WERI-Rb-1 (cell line): ENCODE measurements at regions not wholly inside any gene's neighbourhood (a gene's known extent, or its start where the extent isn't known, plus 50 kb on each side); places are given as distances from the start of the nearest gene placed in this dataset.

Source experiments
- DNase-seq: peaks from one replicate; pipeline ENCODE4 v3.0.0-alpha.2; 2020
- H3K27ac ChIP-seq: fragments of 250-450 bp; sonication (Bioruptor Pico); 2 replicates; pipeline ENCODE4 v1.5.1; 2020; ENCODE audit warnings: mild to moderate bottlenecking, moderate library complexity
- H3K27me3 ChIP-seq: fragments of 250-450 bp; sonication (Bioruptor Pico); 2 replicates; pipeline ENCODE4 v1.5.1; 2021; ENCODE audit warnings: mild to moderate bottlenecking, low read depth, moderate library complexity; ENCODE audit not compliant: insufficient read depth, severe bottlenecking
- H3K36me3 ChIP-seq: fragments of 250-450 bp; sonication (Bioruptor Pico); 2 replicates; pipeline ENCODE4 v1.5.1; 2020; ENCODE audit warnings: mild to moderate bottlenecking, moderate library complexity
- H3K4me3 ChIP-seq: 2 replicates; pipeline ENCODE4 v1.5.1; 2011; ENCODE audit warnings: low read depth, mild to moderate bottlenecking, control low read depth, low read length
- H3K9me3 ChIP-seq: fragments of 250-450 bp; sonication (Bioruptor Pico); 2 replicates; pipeline ENCODE4 v1.5.1; 2021; ENCODE audit warnings: mild to moderate bottlenecking, moderate library complexity; ENCODE audit not compliant: severe bottlenecking
- TF ChIP-seq, protein P1 (sequence below): IDR thresholded peaks from 2 replicates; pipeline ENCODE4 v1.5.1; 2011; ENCODE audit warnings: low read depth, mild to moderate bottlenecking, control low read depth, inconsistent platforms, low read length

DNA sequence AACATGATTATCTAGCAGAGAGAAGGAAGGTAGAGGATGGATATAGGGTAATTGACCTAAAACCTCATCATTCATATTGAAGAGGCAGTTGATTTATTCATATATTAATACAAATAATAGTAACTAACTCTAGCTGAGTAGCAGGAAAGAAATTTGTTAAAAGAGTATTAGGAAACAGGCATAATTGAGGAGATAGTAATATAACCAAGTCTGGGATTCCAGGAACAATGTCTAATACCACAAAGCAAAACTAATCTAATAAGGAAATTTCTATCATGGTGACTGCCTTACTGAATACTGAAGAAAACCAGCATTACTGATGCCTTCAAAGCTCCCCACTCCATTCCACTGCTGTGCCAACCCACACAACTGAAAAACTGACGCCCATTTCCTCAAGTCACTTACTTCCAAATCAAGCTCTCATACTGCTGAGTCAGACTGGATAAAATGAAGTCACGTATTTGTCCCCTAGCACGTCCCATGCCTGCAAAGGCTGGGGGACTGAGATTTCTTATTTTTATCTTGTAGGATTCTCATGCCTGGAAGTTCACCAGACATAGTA is 153.9 kb downstream of the SMC2 start:
- Histone ChIP-seq H3K4me3 (no peak overlapping the region), H3K27me3 (no peaks in the 10 kb centered on the region), H3K36me3 (no peaks in the 10 kb centered on the region), H3K27ac (no peak overlapping the region), H3K9me3 (no peaks in the 10 kb centered on the region)
- DNase-seq: no peak
- TF ChIP-seq, protein P1, sequence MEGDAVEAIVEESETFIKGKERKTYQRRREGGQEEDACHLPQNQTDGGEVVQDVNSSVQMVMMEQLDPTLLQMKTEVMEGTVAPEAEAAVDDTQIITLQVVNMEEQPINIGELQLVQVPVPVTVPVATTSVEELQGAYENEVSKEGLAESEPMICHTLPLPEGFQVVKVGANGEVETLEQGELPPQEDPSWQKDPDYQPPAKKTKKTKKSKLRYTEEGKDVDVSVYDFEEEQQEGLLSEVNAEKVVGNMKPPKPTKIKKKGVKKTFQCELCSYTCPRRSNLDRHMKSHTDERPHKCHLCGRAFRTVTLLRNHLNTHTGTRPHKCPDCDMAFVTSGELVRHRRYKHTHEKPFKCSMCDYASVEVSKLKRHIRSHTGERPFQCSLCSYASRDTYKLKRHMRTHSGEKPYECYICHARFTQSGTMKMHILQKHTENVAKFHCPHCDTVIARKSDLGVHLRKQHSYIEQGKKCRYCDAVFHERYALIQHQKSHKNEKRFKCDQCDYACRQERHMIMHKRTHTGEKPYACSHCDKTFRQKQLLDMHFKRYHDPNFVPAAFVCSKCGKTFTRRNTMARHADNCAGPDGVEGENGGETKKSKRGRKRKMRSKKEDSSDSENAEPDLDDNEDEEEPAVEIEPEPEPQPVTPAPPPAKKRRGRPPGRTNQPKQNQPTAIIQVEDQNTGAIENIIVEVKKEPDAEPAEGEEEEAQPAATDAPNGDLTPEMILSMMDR: no peak

DNA sequence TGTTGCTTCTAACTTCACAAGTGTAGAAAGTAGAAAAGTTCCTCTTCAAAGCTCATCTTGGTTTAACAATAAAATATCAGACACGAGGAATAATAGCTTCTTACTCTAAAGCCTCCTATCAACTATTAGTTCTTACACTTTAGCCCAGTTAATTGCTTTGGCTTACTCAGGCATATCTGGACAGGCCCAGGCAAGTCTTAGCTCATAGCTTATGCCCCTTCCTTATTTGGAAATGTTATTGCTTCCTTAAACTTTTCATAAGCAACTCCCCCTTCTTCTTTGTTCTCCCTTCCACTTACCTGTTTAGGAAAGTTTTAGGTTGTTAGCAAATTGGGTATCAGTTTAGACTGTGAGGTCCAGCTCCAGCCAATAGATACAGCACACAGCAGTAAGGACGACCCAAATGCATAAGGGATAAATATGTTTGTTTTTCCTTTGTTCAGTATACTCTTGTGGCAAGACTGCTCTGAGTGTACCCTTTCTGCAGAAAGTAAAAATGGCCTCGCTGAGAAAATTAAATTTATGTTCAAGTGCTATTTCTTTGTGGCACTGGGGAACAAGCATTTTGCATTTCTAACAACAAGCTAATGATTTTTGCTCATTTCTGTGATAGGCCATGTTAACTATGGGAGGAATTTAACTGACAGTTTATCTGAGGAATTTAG is 162.1 kb downstream of the SMC2 start:
- H3K27ac ChIP-seq: peak overlapping the region; percentile 58
- no peaks in the 10 kb centered on the region for H3K27me3 ChIP-seq
- peaks cover 18% of the 10 kb centered on the region for H3K9me3 ChIP-seq
- no peak overlapping the region for H3K4me3 ChIP-seq
- DNase-seq: peak; percentile 42
- TF ChIP-seq, protein P1: no peak
- no peaks in the 10 kb centered on the region for H3K36me3 ChIP-seq

- TF ChIP-seq, protein P1: no peak
- no peaks in the 10 kb centered on the region for H3K36me3 ChIP-seq
- H3K27me3 ChIP-seq: no peaks in the 10 kb centered on the region
- no peak for DNase-seq
- peak overlapping the region; percentile 58 for H3K27ac ChIP-seq
- peaks cover 18% of the 10 kb centered on the region for H3K9me3 ChIP-seq
- no peak overlapping the region for H3K4me3 ChIP-seq
Observed at GRCh38 chr9:104256696-104257062, 162.6 kb downstream of the SMC2 start.

DNA sequence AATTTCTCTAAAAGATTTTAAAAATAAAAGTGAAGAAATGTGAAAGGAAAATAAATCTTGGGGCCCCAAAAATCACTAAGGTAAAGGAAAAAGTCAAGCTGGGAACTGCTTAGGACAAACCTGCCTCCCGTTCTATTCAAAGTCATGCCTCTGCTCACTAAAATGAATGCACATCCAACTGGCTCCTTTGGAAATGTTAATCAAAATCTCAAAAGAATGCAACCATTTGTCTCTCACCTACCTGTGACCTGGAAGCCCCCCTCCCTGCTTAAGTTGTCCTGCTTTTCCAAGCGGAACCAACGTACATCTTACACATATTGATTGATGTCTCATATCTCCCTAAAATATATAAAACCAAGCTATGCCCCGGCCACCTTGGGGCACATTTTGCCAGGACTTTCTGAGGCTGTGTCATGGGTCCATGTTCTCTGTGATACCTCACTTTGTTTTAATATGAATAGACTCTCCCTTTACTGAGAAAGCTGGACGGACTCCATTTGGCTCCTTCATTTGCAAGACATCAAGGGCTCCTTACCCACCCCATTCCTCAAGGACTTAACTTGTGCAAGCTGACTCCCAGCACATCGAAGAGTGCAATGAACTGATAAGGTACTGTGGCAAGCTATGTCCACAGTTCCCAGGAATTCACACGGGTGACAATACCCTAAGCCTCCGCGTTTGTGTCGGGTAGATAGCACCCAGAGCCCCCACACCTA is 164.3 kb downstream of the SMC2 start:
- Histone ChIP-seq H3K27me3 (no peaks in the 10 kb centered on the region), H3K9me3 (peaks cover 18% of the 10 kb centered on the region), H3K4me3 (no peak overlapping the region), H3K27ac (no peak overlapping the region), H3K36me3 (no peaks in the 10 kb centered on the region)
- TF ChIP-seq, protein P1: no peak
- no peak for DNase-seq

- no peak for DNase-seq
- H3K4me3 ChIP-seq: no peak overlapping the region
- H3K27me3 ChIP-seq: no peaks in the 10 kb centered on the region
- H3K36me3 ChIP-seq: no peaks in the 10 kb centered on the region
- no peak overlapping the region for H3K27ac ChIP-seq
- TF ChIP-seq, protein P1: no peak
- peaks cover 18% of the 10 kb centered on the region for H3K9me3 ChIP-seq
Observed at GRCh38 chr9:104260004-104260403, 165.9 kb downstream of the SMC2 start.
